ENCODE measurements at regions not wholly inside any gene's neighbourhood (a gene's known extent, or its start where the extent isn't known, plus 50 kb on each side); places are given as distances from the start of the nearest gene placed in this dataset.
"Not testable (repeated sequence)": the region's sequence is repeated elsewhere in the genome, so short reads cannot be mapped to it uniquely, and the experiment has no call there.

DNA sequence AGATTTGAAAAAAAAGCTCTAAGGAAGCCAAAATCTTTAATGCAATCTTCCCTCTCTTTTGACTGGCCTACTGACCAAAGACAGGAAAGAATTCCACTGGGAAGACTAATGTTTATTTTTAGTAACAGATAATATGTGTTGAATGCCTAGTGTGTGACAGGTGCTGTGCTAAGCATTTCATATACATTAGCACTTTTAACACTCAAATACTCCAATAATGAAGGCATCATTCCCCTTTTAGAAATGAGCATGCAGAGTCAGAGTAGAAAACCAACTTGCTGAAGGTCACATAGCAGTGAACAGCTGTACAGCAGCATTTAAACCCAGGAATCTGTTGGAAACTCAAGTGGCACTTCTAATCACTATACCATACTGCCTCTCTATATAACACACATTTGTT, 170.6 kb downstream of the MINAR1 start:
- in situ Hi-C loops (cut with MboI; ENCODE audit: low sequenced_read_pairs) = no loop called here

DNA sequence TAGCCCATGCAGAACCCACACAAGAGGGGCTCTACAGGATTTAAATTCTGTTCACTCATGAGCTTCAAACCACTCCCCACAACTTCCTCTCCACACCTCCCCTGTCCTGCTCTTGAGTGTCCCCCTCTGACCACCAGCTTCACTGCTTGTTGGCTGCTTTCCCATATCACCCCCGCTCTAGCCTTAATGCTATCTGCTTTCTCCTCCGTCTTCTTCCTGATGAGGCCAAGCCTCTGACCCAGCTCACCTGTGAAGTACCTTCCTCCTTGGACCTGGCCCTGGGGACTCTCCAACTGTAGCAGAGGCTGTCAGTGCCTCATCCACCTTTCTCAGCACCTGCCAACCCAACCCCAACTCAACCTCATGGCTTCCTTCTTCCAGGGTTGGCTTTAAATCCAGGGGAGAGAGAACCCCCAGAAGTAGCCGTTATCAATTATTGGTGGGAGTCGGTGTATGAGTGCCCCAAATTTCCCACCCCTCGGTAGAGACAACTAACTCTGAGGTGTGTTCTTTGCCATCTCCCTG, 174.8 kb downstream of the MINAR1 start:
- in situ Hi-C loops (cut with MboI; ENCODE audit: low sequenced_read_pairs) = no loop called here

DNA sequence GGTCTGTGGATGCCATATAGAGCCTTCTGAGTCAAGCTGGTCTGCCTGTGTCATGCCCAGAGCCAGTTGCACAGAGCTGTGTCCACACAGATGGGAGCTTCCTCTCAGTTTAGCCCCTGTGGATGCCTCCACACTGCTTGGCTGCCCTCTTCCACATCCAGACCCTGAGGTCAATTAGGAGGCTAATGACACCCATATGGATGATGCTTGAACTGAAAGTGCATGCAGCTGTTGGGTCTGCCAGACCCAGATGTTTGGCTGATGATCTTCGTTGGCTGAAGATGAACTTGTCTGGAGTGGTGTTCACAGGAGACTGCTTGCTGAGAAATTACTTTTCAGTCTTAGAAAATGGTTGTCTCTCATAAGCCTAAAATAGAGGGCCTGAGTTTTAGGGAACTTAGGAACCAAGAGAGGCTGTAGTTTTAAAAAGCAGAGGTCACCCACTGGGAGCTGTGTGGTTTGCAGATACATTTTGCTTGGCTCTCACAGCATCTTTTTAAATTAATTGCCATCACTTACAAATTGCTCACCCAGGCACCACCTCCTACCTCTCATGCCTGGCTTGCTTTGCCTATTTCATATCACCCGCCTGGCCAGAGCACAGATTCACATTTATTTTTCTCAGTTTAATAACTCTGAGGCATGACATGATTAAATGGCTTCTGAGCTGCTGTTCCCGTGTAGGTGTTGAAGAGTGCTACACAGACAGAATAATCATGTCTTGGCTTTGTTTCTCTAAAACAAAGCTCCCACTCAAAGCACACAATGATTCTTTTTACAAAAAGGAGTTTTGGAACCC, 176.1 kb downstream of the MINAR1 start:
- in situ Hi-C loops (cut with MboI; ENCODE audit: low sequenced_read_pairs) = no loop called here

DNA sequence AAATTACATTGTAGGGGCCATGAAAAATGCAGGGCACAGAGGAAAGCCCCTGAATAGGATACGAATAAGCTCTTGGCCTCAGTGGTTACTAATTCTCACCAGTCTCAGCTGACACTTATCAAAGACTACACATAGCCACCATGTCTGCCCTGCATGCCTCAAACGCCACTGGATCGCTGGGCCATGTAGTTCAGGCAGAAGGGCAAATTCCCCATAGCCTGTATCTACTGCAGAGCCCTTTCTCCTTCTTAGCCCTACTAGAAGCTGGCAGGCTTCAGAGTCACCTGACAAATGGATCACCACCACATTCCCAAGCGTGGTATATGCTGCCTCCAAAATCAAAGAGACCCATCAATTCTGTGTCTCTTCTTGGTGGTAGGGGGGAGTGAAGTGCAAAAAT, 177.4 kb downstream of the MINAR1 start:
- in situ Hi-C loops (cut with MboI; ENCODE audit: low sequenced_read_pairs) = no loop called here

DNA sequence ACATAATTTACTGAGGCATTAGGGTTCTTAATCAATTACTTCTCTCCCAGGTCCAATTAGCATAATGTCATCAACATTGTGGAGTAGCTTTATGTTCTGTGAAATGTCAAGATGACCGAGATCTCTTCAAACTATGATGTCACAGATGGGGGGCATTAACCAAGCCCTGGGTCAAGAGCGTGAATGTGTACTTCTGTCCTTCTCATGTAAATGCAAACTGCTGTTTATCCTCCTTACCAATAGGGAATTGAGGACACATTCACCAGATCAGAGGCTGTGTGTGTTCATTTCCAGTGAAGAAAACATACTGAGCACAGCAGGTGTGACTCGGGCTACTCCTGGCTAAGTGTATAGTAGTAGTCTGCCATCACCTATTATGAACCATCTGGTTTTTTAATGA, 177.9 kb downstream of the MINAR1 start:
- in situ Hi-C loops (cut with MboI; ENCODE audit: low sequenced_read_pairs) = no loop called here

DNA sequence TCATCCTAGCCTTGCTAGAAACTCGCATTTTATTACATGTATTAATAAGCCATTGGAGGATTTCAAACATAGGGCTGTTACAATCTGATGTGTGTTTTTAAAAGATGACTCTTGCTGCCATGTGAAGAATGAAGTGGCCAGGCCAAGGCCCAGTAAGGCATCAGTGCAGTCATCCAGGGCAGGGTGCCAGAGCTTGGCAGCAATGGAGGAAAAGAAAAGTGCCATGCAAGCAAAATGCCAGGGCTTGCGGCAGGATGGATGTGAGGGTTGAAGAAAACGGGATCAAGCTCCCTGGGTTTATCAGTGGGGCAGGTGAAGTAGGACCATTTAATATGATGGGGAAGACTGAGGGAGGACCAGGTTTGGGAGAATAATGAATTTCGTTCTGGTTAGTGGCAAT, 183.6 kb downstream of the MINAR1 start:
- in situ Hi-C loops (cut with MboI; ENCODE audit: low sequenced_read_pairs) = no loop called here

DNA sequence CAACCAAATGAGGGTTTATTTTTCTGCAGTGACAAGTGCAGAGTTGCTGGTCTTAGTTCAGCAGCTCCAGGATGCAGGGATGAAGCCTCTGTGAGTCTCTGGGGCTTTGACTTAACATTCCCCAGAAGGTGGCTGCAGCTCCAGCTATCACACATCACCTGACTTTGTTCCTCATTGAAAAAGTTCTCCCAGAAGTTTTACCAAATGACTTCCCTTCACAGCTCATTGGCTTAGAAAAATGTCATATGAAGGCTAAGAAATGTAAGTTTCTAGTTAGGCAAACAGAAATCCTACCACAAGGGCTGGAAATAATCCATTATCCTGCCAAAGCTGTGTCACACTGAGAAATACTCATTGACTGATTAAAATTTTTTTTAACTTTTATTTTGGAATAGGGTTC, 184.9 kb downstream of the MINAR1 start:
- in situ Hi-C loops (cut with MboI; ENCODE audit: low sequenced_read_pairs) = no loop called here

DNA sequence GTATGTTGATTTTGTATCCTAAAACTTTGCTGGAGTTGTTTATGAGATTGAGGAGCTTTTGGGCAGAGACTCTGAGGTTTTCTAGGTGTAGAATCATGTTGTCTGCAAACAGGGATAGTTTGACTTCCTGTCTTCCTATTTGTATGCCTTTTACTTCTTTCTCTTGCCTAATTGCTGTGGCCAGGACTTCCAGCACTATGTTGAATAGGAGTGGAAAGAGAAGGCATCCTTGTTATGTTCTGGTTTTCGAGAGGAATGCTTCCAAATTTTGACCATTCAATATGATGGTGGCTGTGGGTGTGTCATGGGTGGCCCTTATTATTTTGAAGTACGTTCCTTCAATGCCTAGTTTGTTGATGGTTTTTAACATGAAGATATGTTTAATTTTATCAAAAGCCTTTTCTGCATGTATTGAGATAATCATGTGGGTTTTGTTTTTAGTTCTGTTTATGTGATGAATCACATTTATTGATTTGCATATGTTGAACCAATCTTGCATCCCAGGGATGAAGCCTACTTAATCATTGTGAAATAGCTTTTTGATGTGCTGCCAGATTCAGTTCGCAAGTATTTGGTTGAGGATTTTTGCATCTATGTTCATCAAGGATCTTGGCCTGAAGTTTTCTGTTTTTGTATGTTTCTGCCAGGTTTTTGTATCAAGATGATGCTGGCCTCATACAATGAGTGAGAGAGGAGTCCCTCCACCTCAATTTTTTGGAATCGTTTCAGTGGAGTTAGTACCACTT, 188.1 kb downstream of the MINAR1 start:
- in situ Hi-C loops (cut with MboI; ENCODE audit: low sequenced_read_pairs) = no loop called here

DNA sequence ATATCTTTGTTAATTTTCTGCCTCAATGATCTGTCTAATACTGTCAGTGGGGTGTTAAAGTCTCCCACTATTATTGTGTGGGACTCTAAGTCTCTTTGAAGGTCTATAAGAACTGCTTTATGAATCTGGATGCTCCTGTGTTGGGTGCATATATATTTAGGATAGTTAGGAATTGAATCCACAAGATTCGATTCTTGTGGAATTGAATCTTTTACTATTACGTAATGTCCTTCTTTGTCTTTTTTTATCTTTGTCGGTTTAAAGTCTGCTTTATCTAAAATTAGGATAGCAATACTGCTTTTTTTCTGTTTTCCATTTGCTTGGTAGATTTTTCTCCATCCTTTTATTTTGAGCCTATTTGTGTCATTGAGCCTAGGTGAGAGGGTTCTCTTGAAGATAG, 189.7 kb downstream of the MINAR1 start:
- in situ Hi-C loops (cut with MboI; ENCODE audit: low sequenced_read_pairs) = not testable (repeated sequence)

DNA sequence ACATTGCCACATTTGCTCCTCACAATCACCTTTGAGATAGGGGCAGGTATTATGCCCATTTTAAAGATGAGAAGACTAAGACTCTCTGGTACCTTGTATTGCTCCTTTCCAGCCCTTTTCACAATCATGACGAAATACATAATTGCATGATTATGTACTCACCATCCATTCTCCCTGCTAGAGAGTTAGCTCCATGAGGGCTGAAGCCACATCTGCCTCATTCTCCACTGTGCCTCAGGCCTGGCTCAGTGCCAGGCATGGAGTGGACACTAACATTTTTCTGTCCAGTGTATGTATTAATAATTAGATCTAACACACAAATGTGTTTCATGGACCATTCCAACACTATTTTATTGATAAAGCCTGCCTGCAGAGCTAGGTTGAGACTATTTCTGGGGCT, 191.4 kb downstream of the MINAR1 start:
- in situ Hi-C loops (cut with MboI; ENCODE audit: low sequenced_read_pairs) = no loop called here

DNA sequence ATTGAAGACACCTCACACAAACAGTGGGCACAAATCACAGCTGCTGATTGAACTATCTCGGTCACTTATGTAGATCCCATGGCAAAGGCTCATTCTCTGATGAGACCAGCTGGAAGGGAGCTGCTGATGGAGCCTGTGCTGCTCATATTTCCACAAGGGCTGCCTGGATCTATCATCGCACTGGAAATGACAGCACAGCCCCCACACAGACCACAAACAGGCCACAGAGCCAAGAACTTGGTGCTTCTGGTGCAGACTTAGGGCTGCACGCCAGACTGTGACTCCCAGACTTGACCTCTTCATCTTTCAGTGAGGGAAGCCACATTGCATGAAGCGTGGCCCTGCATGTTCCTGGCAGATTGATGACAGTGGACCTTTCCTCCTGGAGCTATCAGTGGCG, 197.6 kb downstream of the MINAR1 start:
- in situ Hi-C loops (cut with MboI; ENCODE audit: low sequenced_read_pairs) = no loop called here

DNA sequence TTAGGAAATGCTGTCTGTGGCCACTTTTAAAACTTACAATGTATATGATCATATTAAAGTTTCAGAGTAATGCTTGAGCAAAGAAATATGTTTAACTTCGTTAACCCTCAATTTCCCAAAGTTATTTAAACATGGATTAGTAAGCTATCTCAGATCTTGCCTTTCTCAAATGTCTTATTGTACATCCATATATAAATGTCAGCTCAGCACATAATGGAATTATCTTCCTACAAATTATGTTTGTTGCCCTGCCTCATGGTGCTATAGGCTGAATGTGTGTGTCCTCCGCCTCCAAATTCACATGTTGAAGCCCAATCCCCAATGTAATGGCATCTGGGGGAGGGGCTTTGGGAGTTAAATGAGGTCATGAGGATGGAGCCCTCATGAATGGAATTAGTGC, 200.3 kb downstream of the MINAR1 start:
- in situ Hi-C loops (cut with MboI; ENCODE audit: low sequenced_read_pairs) = no loop called here

DNA sequence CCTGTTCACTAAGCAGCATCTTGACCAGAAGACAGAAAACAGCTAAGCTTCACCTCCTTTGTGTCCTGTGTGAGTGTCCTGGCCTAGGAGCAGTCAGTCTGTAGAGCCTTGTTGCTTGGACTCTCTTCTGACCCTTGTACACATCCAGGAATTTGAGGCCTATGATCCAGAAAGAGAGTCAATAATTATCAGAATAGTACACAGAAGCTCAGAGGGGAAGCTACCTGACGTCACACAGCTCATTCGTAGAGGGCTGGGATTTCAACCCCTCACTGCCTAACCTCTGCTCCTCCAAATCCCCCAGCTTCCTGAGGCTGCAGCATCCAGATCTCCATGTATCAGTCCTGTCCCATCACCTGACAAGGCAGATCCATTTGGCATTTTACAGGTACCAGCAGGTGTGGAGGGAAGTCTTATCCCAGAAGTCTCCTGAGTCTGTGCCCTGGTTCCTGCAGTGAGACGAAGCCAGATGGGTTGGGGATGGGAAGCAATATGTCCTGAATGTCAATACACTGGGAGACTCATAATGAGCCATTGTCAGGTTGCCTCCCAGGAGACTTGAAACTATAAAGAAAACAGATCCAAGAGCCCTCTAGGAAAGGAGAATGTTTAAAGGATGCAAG, 203.1 kb downstream of the MINAR1 start:
- in situ Hi-C loops (cut with MboI; ENCODE audit: low sequenced_read_pairs) = no loop called here

DNA sequence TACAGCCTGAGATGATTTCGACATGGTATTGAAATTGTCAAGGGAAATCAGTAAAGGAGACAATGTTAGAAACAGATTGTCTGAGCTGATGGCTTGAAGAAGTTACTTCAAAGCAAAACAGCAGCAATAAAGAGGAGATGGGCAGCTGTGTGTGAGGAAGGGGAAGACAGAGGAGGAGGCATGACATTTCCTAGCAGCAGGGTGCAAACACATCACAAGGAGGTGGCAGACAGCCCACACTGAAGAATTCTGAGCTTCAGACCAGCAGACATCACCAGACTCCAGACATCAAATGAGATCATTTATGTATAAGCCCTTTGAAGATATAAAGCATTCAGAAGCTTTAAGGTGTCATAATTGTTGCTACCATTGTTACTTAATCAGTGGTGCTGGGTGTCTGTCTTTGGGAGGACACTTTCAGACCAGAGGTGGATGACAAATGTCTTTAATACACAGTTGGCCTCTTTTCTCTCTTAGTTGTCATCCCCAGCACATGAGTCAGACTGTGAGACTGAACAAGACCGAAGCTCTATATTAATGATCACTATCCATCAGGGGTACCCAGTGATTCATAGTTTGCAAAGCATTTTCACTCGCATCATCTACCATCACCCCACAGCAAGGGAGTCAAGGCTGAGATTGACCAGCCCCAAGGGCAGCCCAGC, 203.9 kb downstream of the MINAR1 start:
- in situ Hi-C loops (cut with MboI; ENCODE audit: low sequenced_read_pairs) = no loop called here

DNA sequence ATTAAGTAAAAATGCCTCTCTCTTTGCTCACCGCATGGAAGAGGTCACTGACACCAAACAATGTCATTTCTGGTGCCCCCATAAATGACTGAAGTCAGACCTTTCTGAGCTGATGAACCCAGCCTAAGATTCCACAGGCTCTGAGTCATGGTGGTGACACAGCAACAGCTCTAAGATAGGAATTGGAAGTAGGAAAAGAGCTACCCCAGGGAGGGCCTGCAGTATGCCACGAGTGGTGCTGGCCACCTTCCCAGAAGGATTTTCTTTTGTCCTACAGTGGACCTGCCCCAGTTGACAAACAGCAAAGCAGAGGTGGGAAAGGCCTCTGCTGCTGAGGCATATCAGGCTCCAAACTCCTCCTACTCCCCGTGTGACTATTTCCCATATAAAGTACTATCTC, 208.1 kb downstream of the MINAR1 start:
- in situ Hi-C loops (cut with MboI; ENCODE audit: low sequenced_read_pairs) = no loop called here

DNA sequence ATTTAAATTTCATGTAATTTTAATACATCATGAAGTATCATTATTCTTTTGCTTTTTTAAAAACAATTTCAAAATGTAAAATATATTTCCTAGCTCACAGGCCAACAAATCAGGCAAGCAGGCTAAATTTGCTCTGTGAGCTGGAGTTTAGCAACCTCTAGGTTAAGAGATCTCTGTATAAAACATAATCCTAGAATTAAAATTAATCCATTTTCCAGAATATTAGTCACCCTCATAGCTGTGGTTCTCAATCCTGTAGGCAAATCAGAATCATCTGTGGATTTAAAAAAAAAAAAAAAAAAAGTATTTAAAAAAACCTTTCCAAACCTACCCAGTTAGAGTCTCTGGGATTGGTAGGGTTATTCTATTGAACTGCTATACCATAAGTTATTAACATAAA, 209.7 kb downstream of the MINAR1 start:
- in situ Hi-C loops (cut with MboI; ENCODE audit: low sequenced_read_pairs) = no loop called here

DNA sequence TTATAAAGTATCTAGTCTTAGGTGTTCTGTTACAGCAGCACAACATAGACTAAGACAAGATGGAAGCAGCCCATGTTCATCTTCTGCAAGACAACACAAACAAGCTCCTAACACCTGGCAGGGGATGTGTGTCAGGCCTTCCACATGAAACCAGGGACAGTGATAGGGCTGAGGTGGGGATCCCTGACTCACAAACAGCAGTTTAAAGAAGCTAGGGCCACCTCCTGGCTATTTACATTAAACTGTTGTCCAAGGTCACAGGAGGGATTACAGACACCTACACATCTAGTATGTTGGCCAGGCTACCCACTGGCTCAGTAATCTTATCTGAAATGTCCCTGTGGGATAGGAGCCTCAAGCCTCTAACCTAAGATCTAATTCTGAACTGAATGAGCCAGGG, 211.3 kb downstream of the MINAR1 start:
- in situ Hi-C loops (cut with MboI; ENCODE audit: low sequenced_read_pairs) = no loop called here

DNA sequence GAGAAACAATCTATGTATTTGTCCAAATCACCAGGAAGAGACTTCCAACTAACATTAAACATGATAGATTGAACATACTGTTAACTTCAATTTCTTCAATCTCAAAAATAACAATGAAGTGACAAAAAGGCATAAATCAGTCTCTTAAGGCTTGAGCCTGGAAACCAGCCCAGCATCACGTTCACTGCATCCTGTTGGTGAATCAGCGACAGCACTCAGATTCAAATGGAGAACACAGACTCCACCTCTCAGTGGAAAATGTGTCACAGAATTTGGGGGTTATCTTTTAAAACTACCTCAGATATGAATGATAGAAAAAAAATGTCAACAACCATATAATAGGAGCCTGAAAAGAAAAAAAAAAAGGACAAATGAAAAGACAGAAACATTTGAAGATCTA, 212.0 kb downstream of the MINAR1 start:
- in situ Hi-C loops (cut with MboI; ENCODE audit: low sequenced_read_pairs) = no loop called here

DNA sequence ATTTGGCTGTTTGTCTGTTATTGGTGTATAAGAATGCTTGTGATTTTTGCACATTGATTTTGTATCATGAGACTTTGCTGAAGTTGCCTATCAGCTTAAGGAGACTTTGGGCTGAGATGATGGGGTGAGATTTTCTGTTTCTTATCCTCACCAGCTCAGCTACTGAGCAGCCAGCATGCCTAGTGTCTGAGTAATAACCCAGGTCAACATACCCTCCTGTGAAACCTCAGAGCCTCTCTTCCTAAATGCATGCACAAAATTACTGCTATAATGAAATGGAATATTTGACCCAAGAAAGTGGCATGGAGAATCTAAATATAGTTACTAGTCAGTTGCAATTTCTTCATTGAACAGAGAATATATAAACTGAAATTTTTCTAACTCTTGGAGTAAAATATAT, 220.8 kb downstream of the MINAR1 start:
- in situ Hi-C loops (cut with MboI; ENCODE audit: low sequenced_read_pairs) = not testable (repeated sequence)

DNA sequence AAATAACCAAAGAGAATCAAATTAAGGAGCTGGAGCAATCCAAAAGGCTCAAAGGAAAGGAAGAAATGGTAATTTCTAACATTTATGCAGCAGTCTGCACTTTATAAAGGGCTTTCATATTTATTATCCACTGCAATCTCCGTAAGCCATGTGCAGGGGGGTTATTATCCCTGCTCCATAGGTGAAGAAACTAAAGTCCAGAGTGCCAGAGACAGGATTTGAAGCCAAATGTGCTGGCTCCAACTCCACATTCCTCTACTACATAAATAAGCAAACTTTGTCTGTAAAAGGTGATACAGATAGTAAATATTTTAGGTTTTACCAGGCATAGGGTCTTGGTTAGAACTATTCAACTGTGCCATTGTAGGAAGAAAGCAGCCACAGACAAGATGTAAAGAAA, 221.4 kb downstream of the MINAR1 start:
- in situ Hi-C loops (cut with MboI; ENCODE audit: low sequenced_read_pairs) = no loop called here

All from HL-60/S4 treated with retinoic acid at 250 ng/mL for 4 days and 3 days (cell line).